Keratinocyte (primary cell): ENCODE measurements at regions not wholly inside any gene's neighbourhood (a gene's known extent, or its start where the extent isn't known, plus 50 kb on each side); places are given as distances from the start of the nearest gene placed in this dataset.

Experiments
- CTCF ChIP-seq, 3 experiments: IDR thresholded peaks in 1 of 3; conservative IDR thresholded peaks in 1 of 3; optimal IDR thresholded peaks in 1 of 3; 2 replicates in 2 of 3; 3 replicates in 1 of 3; pipeline versions ENCODE3 to v1.5.1; 2011; ENCODE audit warnings: low read length in 3 of 3, mild to moderate bottlenecking in 3 of 3, moderate library complexity in 2 of 3, control low read depth in 1 of 3, inconsistent platforms in 1 of 3; ENCODE audit not compliant: insufficient read depth in 2 of 3; ENCODE audit errors: extremely low read depth in 1 of 3
- EZH2 ChIP-seq: IDR thresholded peaks from one replicate; pipeline ENCODE4 v1.6.1; 2012; ENCODE audit warnings: inconsistent platforms, mild to moderate bottlenecking, low read length, moderate library complexity

- TF ChIP-seq CTCF (optimal IDR thresholded peaks at IDR 0.05 in 1 of 3, IDR thresholded peaks at IDR 0.05 in 1 of 3, conservative IDR thresholded peaks at IDR 0.05 in 1 of 3; ENCODE audit: extremely low read depth in 1 of 3, insufficient read depth in 2 of 3, low read length in 3 of 3), result no peak
- TF ChIP-seq EZH2, result no peak
Observed at GRCh38 chr6:167058261-167058660, 59.1 kb downstream of the CEP43 start.
